ENCODE measurements at regions not wholly inside any gene's neighbourhood (a gene's known extent, or its start where the extent isn't known, plus 50 kb on each side); places are given as distances from the start of the nearest gene placed in this dataset.
A peak's percentile ranks its signal among the peaks of the same experiment; 100 is the strongest.
"Not testable (repeated sequence)": the region's sequence is repeated elsewhere in the genome, so short reads cannot be mapped to it uniquely, and the experiment has no call there.

DNA sequence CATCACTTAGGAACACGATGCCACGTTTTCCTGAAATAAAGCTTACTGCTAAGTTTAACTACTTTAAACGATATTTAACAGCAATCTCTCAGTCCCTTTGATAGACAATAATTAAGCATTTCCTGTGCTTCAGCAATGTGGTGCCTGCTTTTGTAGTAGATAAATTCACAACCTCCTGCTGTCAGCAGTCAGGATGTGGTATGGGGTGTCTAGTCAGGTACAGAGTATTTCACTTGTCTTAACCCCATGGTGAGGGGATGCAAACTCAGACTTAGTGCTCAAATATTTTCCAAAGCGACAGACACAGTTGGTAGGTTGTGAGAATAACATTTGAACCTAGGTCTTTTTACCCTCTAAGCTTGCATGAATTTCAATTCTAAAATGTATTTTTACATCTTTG lies 526.2 kb upstream of the PFKP start:
- intact Hi-C loops (cut with micrococcal nuclease): no loop called here
- no peak overlapping the region for H3K27ac ChIP-seq (ENCODE audit: low read depth, low read length)
- POLR2A ChIA-PET (ENCODE audit: partially characterized antibody): no interaction called here
- no peaks in the 10 kb centered on the region for H3K4me1 ChIP-seq (ENCODE audit: insufficient read depth, low read length)
- Mint-ChIP-seq H3K4me1 (peaks cover 0 to 3% (median 0%) of the 10 kb centered on the region in 4 donors), H3K4me3 (no peak overlapping the region), H3K27ac (no peak overlapping the region), H3K27me3 (peaks cover 1% of the 10 kb centered on the region in 2 donors), H3K9me3 (peaks cover 0 to 3% (median 0%) of the 10 kb centered on the region in 8 donors), H3K36me3 (no peaks in the 10 kb centered on the region)
- H3K36me3 ChIP-seq (ENCODE audit: insufficient read depth, low read length): no peaks in the 10 kb centered on the region
- CTCF ChIA-PET (ENCODE audit: partially characterized antibody): interaction anchor here (1.3 kb wide), 1 partner anchor 8 kb away, joined by 3 read pairs; no protein-coding TSS in a partner anchor
- H3K9me3 ChIP-seq (ENCODE audit: control insufficient read depth in 1 of 2, low read length in 2 of 2): no peaks in the 10 kb centered on the region
- DNase-seq: no peak
- H3K27me3 ChIP-seq (ENCODE audit: insufficient read depth, low read length): no peaks in the 10 kb centered on the region
- no peak overlapping the region for H3K4me3 ChIP-seq (ENCODE audit: low read length in 2 of 2)

DNA sequence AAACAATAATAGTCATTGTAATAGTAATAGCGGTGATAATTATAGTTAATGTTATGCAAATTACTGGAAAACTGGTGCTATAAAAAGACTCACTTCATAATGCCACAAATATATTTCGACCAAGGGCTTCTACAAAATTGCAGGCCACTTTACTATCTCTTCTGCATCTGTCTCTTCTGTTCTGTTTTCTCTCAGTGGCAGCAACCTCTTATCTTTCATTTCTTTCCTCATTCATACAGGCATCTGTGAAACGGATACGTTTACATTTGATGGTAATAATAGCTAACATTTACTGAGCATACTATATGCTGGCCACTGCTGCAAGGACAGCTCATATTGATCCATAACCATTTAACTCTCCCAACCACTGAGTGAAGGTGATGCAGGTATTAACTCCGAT lies 537.4 kb upstream of the PFKP start:
- intact Hi-C loops (cut with micrococcal nuclease): no loop called here
- H3K9me3 ChIP-seq (ENCODE audit: control insufficient read depth in 1 of 2, low read length in 2 of 2): no peaks in the 10 kb centered on the region
- no peak for DNase-seq

DNA sequence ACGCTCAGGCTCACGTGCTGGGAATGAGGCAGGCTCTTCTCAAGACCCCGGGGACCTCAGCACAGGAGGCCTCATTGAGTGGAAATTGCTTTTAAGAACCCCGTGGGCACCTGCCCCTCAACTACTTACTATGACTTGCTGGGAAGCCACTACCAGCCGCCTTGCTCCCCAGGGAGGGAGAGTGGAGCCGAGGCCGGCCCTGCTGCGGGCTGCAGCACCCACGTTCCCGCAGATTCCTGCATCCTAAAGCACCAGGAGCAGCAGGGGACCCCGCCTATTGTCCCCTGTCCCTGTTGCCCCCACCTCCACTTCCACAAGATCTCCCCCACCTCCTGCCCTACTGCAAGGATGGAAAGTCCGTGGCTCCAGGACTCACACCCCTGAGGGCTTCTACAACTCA lies 541.6 kb upstream of the PFKP start:
- Histone ChIP-seq H3K4me1 (ENCODE audit: insufficient read depth, low read length) (no peaks in the 10 kb centered on the region), H3K4me3 (ENCODE audit: low read length in 2 of 2) (no peak overlapping the region), H3K9me3 (ENCODE audit: control insufficient read depth in 1 of 2, low read length in 2 of 2) (no peaks in the 10 kb centered on the region), H3K36me3 (ENCODE audit: insufficient read depth, low read length) (no peaks in the 10 kb centered on the region), H3K27ac (ENCODE audit: low read depth, low read length) (no peak overlapping the region), H3K27me3 (ENCODE audit: insufficient read depth, low read length) (no peaks in the 10 kb centered on the region)
- DNase-seq: no peak
- POLR2A ChIA-PET (ENCODE audit: partially characterized antibody): no interaction called here
- Mint-ChIP-seq H3K4me1 (no peaks in the 10 kb centered on the region), H3K9me3 (peaks cover 0 to 4% (median 0%) of the 10 kb centered on the region in 8 donors), H3K27ac (no peak overlapping the region), H3K27me3 (no peaks in the 10 kb centered on the region), H3K4me3 (no peak overlapping the region), H3K36me3 (no peaks in the 10 kb centered on the region)
- CTCF ChIA-PET (ENCODE audit: partially characterized antibody): no interaction called here
- intact Hi-C loops (cut with micrococcal nuclease): no loop called here

More for the DNA sequence above, 537.4 kb upstream of the PFKP start:
- no peak overlapping the region for H3K27ac Mint-ChIP-seq
- H3K4me3 Mint-ChIP-seq: no peak overlapping the region
- no peak overlapping the region for H3K27ac ChIP-seq (ENCODE audit: low read depth, low read length)
- H3K27me3 Mint-ChIP-seq: peaks cover 0 to 3% of the 10 kb centered on the region in 2 donors
- H3K4me3 ChIP-seq (ENCODE audit: low read length in 2 of 2): no peak overlapping the region
- ChIA-PET POLR2A (ENCODE audit: partially characterized antibody) (no interaction called here), CTCF (ENCODE audit: partially characterized antibody) (no interaction called here)
- H3K36me3 Mint-ChIP-seq: no peaks in the 10 kb centered on the region
- peaks cover 0 to 6% (median under 1%) of the 10 kb centered on the region in 8 donors for H3K9me3 Mint-ChIP-seq
- no peaks in the 10 kb centered on the region for H3K4me1 Mint-ChIP-seq
- no peaks in the 10 kb centered on the region for H3K36me3 ChIP-seq (ENCODE audit: insufficient read depth, low read length)
- H3K4me1 ChIP-seq (ENCODE audit: insufficient read depth, low read length): no peaks in the 10 kb centered on the region
- H3K27me3 ChIP-seq (ENCODE audit: insufficient read depth, low read length): no peaks in the 10 kb centered on the region

DNA sequence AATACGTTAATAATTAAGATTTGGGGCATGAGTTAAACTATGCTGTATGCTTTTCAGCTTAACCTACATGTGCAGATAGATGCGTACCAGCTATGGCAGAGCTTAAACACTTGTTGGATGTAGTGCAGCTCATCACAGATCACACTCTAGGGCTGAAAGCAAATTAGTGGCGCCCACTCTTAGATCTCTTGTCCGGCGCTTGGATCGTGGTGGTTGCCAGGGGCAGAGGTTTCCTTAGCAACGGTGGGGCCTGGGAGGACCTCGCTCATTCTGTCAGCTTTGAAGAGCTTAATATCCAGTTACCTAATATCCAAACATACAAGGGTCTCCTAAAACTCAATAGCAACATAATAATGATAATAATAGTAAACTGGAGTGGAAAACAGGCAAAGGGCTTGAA lies 548.2 kb upstream of the PFKP start:
- Histone ChIP-seq H3K36me3 (ENCODE audit: insufficient read depth, low read length) (no peaks in the 10 kb centered on the region), H3K4me3 (ENCODE audit: low read length in 2 of 2) (no peak overlapping the region), H3K27me3 (ENCODE audit: insufficient read depth, low read length) (no peaks in the 10 kb centered on the region), H3K4me1 (ENCODE audit: insufficient read depth, low read length) (no peaks in the 10 kb centered on the region), H3K27ac (ENCODE audit: low read depth, low read length) (no peak overlapping the region), H3K9me3 (ENCODE audit: control insufficient read depth in 1 of 2, low read length in 2 of 2) (no peaks in the 10 kb centered on the region)
- H3K9me3 Mint-ChIP-seq: peaks cover 0 to 5% (median 0%) of the 10 kb centered on the region in 8 donors
- CTCF ChIA-PET (ENCODE audit: partially characterized antibody): no interaction called here
- intact Hi-C loops (cut with micrococcal nuclease): no loop called here
- no peaks in the 10 kb centered on the region for H3K4me1 Mint-ChIP-seq
- H3K27me3 Mint-ChIP-seq: no peaks in the 10 kb centered on the region
- DNase-seq: no peak
- no peak overlapping the region for H3K4me3 Mint-ChIP-seq
- H3K36me3 Mint-ChIP-seq: no peaks in the 10 kb centered on the region
- no peak overlapping the region for H3K27ac Mint-ChIP-seq
- POLR2A ChIA-PET (ENCODE audit: partially characterized antibody): no interaction called here

DNA sequence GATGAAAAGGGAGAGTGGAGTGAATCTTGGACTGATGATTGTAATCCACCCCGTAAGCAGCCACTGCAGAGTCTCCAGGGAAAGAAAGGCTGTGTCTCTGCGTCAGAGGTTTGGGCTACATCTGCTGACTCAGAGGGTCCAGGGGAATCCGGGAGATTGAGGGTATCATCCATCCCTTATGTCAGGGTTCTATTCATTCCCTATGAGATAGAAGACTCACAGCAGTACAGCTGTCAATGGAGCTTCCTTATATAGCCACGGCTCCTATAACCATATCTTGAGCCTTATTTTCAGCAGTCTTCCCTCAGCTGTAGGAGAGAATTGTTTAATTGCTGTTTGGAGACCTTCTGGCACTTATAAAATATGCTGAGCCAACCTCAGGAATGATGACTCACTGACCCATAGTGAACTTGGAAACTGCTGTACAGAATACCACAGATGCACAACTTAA lies 558.2 kb upstream of the PFKP start:
- H3K36me3 Mint-ChIP-seq: no peaks in the 10 kb centered on the region
- Histone ChIP-seq H3K4me1 (ENCODE audit: insufficient read depth, low read length) (no peaks in the 10 kb centered on the region), H3K36me3 (ENCODE audit: insufficient read depth, low read length) (no peaks in the 10 kb centered on the region), H3K27me3 (ENCODE audit: insufficient read depth, low read length) (no peaks in the 10 kb centered on the region), H3K27ac (ENCODE audit: low read depth, low read length) (no peak overlapping the region), H3K9me3 (ENCODE audit: control insufficient read depth in 1 of 2, low read length in 2 of 2) (no peaks in the 10 kb centered on the region), H3K4me3 (ENCODE audit: low read length in 2 of 2) (no peak overlapping the region)
- H3K27ac Mint-ChIP-seq: no peak overlapping the region
- ChIA-PET CTCF (ENCODE audit: partially characterized antibody) (no interaction called here), POLR2A (ENCODE audit: partially characterized antibody) (no interaction called here)
- no peak for DNase-seq
- no peak overlapping the region for H3K4me3 Mint-ChIP-seq
- H3K9me3 Mint-ChIP-seq: peaks cover 0 to 9% (median 3%) of the 10 kb centered on the region in 8 donors
- peaks cover 5 to 7% of the 10 kb centered on the region in 2 donors for H3K27me3 Mint-ChIP-seq
- no peaks in the 10 kb centered on the region for H3K4me1 Mint-ChIP-seq
- intact Hi-C loops (cut with micrococcal nuclease): no loop called here

DNA sequence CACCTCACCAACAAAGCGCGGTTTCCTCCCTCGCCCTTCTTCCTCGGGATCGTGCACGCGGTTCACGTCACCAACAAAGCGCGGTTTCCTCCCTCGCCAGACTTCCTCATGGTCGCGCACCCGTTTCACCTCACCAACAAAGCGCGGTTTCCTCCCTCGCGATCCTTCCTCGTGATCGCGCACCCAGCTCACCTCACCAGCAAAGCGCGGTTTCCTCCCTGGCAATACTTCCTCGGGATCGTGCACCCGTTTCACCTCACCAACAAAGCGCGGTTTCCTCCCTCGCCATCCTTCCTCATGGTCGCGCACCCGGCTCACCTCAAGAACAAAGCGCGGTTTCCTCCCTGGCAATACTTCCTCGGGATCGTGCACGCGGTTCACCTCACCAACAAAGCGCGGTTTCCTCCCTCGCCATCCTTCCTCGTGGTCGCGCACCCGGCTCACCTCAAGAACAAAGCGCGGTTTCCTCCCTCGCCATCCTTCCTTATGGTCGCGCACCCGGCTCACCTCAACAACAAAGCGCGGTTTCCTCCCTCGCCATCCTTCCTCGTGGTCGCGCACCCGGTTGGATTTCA lies 565.9 kb upstream of the PFKP start:
- H3K4me1 ChIP-seq (ENCODE audit: insufficient read depth, low read length); H3K36me3 ChIP-seq (ENCODE audit: insufficient read depth, low read length); H3K27ac ChIP-seq (ENCODE audit: low read depth, low read length); CTCF ChIA-PET (ENCODE audit: partially characterized antibody); H3K27me3 Mint-ChIP-seq; H3K36me3 Mint-ChIP-seq; H3K4me3 ChIP-seq (ENCODE audit: low read length in 2 of 2); H3K27me3 ChIP-seq (ENCODE audit: insufficient read depth, low read length); intact Hi-C loops (cut with micrococcal nuclease); POLR2A ChIA-PET (ENCODE audit: partially characterized antibody); H3K9me3 ChIP-seq (ENCODE audit: control insufficient read depth in 1 of 2, low read length in 2 of 2); H3K4me1 Mint-ChIP-seq: not testable (repeated sequence)
- peak overlapping the region in 3 of 7 donors; percentile 10 to 28 (median 25) for H3K27ac Mint-ChIP-seq
- H3K4me3 Mint-ChIP-seq: peak overlapping the region in 3 of 8 donors; percentile 15 to 33 (median 30)
- H3K9me3 Mint-ChIP-seq: peaks cover 0 to 22% (median 7%) of the 10 kb centered on the region in 8 donors
- DNase-seq: peak in 1 of 5 donors; percentile 17

DNA sequence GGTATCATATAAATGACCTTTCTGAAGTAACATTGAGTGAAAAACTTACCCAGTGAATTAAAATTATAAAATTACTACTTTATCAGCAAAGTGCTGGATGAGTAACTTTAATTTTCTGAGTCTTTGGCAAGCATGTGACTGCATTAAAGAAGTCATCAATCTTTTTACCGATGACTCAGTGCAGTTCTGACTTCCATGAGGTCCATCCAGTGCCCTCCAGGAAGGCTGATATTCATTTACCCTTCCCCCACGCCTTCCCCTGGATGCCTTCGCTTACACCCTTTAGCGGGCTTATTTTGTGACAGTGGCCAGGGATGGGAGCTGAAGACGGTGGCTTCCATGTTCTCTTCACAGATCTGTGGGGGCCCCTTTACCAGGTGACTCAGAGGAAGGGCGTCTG lies 572.9 kb upstream of the PFKP start:
- H3K27ac ChIP-seq (ENCODE audit: low read depth, low read length): no peak overlapping the region
- intact Hi-C loops (cut with micrococcal nuclease): no loop called here
- CTCF ChIA-PET (ENCODE audit: partially characterized antibody): no interaction called here
- peaks cover 0 to 10% (median under 1%) of the 10 kb centered on the region in 8 donors for H3K9me3 Mint-ChIP-seq
- no peak overlapping the region for H3K27ac Mint-ChIP-seq
- H3K4me3 Mint-ChIP-seq: no peak overlapping the region
- no peaks in the 10 kb centered on the region for H3K27me3 ChIP-seq (ENCODE audit: insufficient read depth, low read length)
- no peaks in the 10 kb centered on the region for H3K36me3 ChIP-seq (ENCODE audit: insufficient read depth, low read length)
- no peaks in the 10 kb centered on the region for H3K9me3 ChIP-seq (ENCODE audit: control insufficient read depth in 1 of 2, low read length in 2 of 2)
- H3K4me1 Mint-ChIP-seq: no peaks in the 10 kb centered on the region
- POLR2A ChIA-PET (ENCODE audit: partially characterized antibody): no interaction called here
- no peak for DNase-seq
- no peaks in the 10 kb centered on the region for H3K4me1 ChIP-seq (ENCODE audit: insufficient read depth, low read length)
- H3K27me3 Mint-ChIP-seq: peaks cover 0 to 2% of the 10 kb centered on the region in 2 donors
- no peak overlapping the region for H3K4me3 ChIP-seq (ENCODE audit: low read length in 2 of 2)
- no peaks in the 10 kb centered on the region for H3K36me3 Mint-ChIP-seq
